Mucosa of gallbladder (tissue), 1 donor: ENCODE measurements at regions not wholly inside any gene's neighbourhood (a gene's known extent, or its start where the extent isn't known, plus 50 kb on each side); places are given as distances from the start of the nearest gene placed in this dataset.

Experiments
- DNase-seq: peaks from one replicate; pipeline ENCODE4 v3.0.0-alpha.2; 2020; ENCODE audit warnings: low spot score
- donor health status: DM: no; HTN: no; CAD: no.

- DNase-seq = no peak
These were observed 334.9 kb downstream of the CYP26B1 start for GRCh38 chr2:71812736-71813135.

GRCh38 chr2:71811726-71812125, 335.9 kb downstream of the CYP26B1 start:
- DNase-seq = no peak

- DNase-seq = no peak
These were observed 336.5 kb downstream of the CYP26B1 start for GRCh38 chr2:71811157-71811556.

GRCh38 chr2:71807581-71808451, 339.8 kb downstream of the CYP26B1 start:
- peak; percentile 22 for DNase-seq

GRCh38 chr2:71806432-71806831, 341.2 kb downstream of the CYP26B1 start:
- DNase-seq = no peak

- no peak for DNase-seq
These were observed 343.3 kb downstream of the CYP26B1 start for GRCh38 chr2:71804281-71804751.

- DNase-seq = no peak
These were observed 344.3 kb downstream of the CYP26B1 start for GRCh38 chr2:71803398-71803797.

- DNase-seq = no peak
These were observed 345.1 kb downstream of the CYP26B1 start for GRCh38 chr2:71802556-71802955.

GRCh38 chr2:71801969-71802368, 345.7 kb downstream of the CYP26B1 start:
- DNase-seq = peak; percentile 61

- DNase-seq = no peak
These were observed 346.1 kb downstream of the CYP26B1 start for GRCh38 chr2:71801556-71801955.

GRCh38 chr2:71800851-71801250, 346.8 kb downstream of the CYP26B1 start:
- no peak for DNase-seq

- no peak for DNase-seq
These were observed 346.9 kb downstream of the DYSF start for GRCh38 chr2:71800106-71800809.

GRCh38 chr2:71799013-71799575, 345.7 kb downstream of the DYSF start:
- no peak for DNase-seq

- DNase-seq = no peak
These were observed 345.1 kb downstream of the DYSF start for GRCh38 chr2:71798266-71799012.

- no peak for DNase-seq
These were observed 343.9 kb downstream of the DYSF start for GRCh38 chr2:71797035-71797810.

GRCh38 chr2:71796174-71796593, 342.8 kb downstream of the DYSF start:
- DNase-seq = no peak

GRCh38 chr2:71795486-71795885, 342.1 kb downstream of the DYSF start:
- DNase-seq = no peak

- DNase-seq = no peak
These were observed 341.2 kb downstream of the DYSF start for GRCh38 chr2:71794611-71795010.

- no peak for DNase-seq
These were observed 340.6 kb downstream of the DYSF start for GRCh38 chr2:71793926-71794325.

- no peak for DNase-seq
These were observed 339.8 kb downstream of the DYSF start for GRCh38 chr2:71792926-71793761.
